Esophagus squamous epithelium (tissue), 5 donors: ENCODE measurements at regions not wholly inside any gene's neighbourhood (a gene's known extent, or its start where the extent isn't known, plus 50 kb on each side); places are given as distances from the start of the nearest gene placed in this dataset.

Experiments used
- DNase-seq: peaks from one replicate; lab custom pipeline; 2025; lab: John Stamatoyannopoulos, UW
- H3K27ac ChIP-seq, 4 donors: fragments of 200-600 bp; sonication (generic); one replicate each; pipeline ENCODE4 v1.5.1; 2016 to 2019; ENCODE audit warnings: mild to moderate bottlenecking in 1 of 4
- H3K27me3 ChIP-seq, 4 donors: fragments of 200-600 bp; sonication (generic); 1 replicate in 3 of 4; 2 replicates in 1 of 4; pipeline versions ENCODE4 v1.5.1 to v1.6.0; 2017 to 2021; ENCODE audit warnings: antibody characterized with exemption in 1 of 4
- H3K36me3 ChIP-seq, 3 donors: fragments of 200-600 bp; sonication (generic); one replicate each; pipeline ENCODE4 v1.5.1; 2016 to 2019
- H3K4me1 ChIP-seq, 3 donors: fragments of 200-600 bp; sonication (generic); one replicate each; pipeline ENCODE4 v1.5.1; 2017 to 2019
- H3K4me3 ChIP-seq, 4 donors: fragments of 200-600 bp; sonication (generic); 1 replicate in 3 of 4; 2 replicates in 1 of 4; pipeline ENCODE4 v1.5.1; 2016 to 2019; ENCODE audit warnings: mild to moderate bottlenecking in 2 of 4, moderate library complexity in 1 of 4
- H3K9me3 ChIP-seq, 3 donors: fragments of 200-600 bp; sonication (generic); one replicate each; pipeline ENCODE4 v1.5.1; 2016 to 2019
- POLR2A ChIP-seq, 4 donors: fragments of 450-650 bp; IDR thresholded peaks; one replicate each; pipeline ENCODE4 v1.6.1; 2017; ENCODE audit warnings: antibody characterized with exemption in 4 of 4, mild to moderate bottlenecking in 4 of 4, moderate library complexity in 3 of 4
- WGBS, 2 donors: methylation state at CpG; one replicate each; pipeline ENCODE4 v1.1.5; 2018; 5-methylcytosine and 5-hydroxymethylcytosine counted together
- intact Hi-C: fragments of 100-400 bp; cut with DNase I; formaldehyde crosslinking; loops from one replicate; pipeline ENCODE4 v1.15.0; 2022
- TF ChIP-seq, protein P1 (sequence below), 6 experiments: fragments of 450-650 bp in 4 of 6; fragments of 200-600 bp in 2 of 6; sonication (generic) in 2 of 6; IDR thresholded peaks; one replicate each; pipeline ENCODE4 v1.5.1; 2016 to 2019; ENCODE audit warnings: antibody characterized with exemption in 6 of 6, mild to moderate bottlenecking in 4 of 6, moderate library complexity in 4 of 6
- donor health status: DM: yes; HTN: yes; CAD: no.

DNA sequence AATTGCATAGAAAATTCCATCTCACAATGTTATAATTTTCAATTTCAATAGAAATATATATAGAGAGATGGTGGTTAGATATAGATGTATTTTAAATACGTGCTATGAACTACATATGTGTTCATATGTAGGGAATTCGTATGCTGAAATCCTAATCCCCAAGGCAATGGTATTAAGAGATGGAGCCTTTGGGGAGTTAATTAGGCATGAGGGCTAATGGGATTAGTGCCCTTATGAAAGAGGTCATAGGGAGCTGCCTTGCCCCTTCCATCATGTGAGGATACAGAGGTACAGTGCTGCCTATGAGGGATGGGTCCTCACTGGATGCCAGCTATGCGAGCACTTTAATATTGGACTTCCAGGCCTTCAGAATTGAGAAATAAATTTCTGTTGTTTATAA is 79.6 kb upstream of the CCDC54 start:
- H3K4me3 ChIP-seq, result no peak overlapping the region
- WGBS, 2 donors, result 93 to 94% methylated on average over 3 of the region's 3 CpGs
- no peak overlapping the region for H3K27ac ChIP-seq
- no peaks in the 10 kb centered on the region for H3K27me3 ChIP-seq
- no peaks in the 10 kb centered on the region for H3K4me1 ChIP-seq
- no peak for DNase-seq
- H3K9me3 ChIP-seq, result no peaks in the 10 kb centered on the region
- no peaks in the 10 kb centered on the region for H3K36me3 ChIP-seq
- TF ChIP-seq POLR2A (IDR thresholded peaks at IDR 0.05), result no peak
- TF ChIP-seq, protein P1, sequence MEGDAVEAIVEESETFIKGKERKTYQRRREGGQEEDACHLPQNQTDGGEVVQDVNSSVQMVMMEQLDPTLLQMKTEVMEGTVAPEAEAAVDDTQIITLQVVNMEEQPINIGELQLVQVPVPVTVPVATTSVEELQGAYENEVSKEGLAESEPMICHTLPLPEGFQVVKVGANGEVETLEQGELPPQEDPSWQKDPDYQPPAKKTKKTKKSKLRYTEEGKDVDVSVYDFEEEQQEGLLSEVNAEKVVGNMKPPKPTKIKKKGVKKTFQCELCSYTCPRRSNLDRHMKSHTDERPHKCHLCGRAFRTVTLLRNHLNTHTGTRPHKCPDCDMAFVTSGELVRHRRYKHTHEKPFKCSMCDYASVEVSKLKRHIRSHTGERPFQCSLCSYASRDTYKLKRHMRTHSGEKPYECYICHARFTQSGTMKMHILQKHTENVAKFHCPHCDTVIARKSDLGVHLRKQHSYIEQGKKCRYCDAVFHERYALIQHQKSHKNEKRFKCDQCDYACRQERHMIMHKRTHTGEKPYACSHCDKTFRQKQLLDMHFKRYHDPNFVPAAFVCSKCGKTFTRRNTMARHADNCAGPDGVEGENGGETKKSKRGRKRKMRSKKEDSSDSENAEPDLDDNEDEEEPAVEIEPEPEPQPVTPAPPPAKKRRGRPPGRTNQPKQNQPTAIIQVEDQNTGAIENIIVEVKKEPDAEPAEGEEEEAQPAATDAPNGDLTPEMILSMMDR (IDR thresholded peaks at IDR 0.05), result no peak
- intact Hi-C loops, result no loop called here

DNA sequence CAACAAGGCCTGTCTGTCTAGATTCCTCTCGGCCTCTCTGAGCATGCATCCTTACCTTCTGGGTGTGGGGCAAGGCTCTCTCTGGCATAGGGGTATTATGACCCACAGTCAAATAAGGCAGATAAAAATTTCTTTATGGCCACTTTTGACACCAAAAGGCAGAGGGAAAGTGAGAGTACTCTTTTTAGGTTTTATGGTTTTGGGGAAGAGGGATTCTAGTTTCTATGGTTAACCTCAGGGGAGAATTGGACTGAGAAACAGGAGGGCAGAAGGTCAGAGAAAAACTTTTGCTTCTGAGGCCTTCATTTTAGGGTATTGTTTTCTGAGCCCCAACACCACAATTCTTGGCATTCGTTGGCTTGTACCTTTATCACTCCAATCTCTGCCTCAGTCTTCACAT is 70.0 kb upstream of the CCDC54 start:
- H3K27me3 ChIP-seq, result no peaks in the 10 kb centered on the region
- no peak overlapping the region for H3K4me3 ChIP-seq
- no peaks in the 10 kb centered on the region for H3K9me3 ChIP-seq
- intact Hi-C loops, result no loop called here
- no peaks in the 10 kb centered on the region for H3K36me3 ChIP-seq
- no peak for TF ChIP-seq POLR2A (IDR thresholded peaks at IDR 0.05)
- TF ChIP-seq, protein P1 (IDR thresholded peaks at IDR 0.05), result no peak
- H3K27ac ChIP-seq, result no peak overlapping the region
- H3K4me1 ChIP-seq, result no peaks in the 10 kb centered on the region
- WGBS, 2 donors, result 76 to 87% methylated on average over 2 of the region's 2 CpGs
- DNase-seq, result no peak

DNA sequence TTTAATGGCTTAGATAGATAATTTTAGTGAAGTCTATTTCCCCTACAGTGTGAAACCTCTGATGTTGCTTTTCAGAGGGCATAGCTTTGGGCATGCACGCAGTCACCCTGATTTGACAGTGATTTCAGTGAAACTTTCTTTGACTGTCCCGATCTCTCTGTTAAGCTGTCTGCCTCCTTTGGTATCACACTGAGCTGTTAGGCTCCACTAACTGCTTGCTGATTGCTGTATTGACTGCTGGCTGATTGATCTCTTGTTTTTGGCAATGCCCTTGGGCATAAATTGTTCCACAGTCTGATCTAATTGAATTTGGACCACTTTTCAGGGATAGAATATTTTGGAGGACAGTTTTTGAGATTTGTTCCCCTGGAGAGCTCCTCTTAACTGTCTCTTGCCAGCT is 68.5 kb upstream of the CCDC54 start:
- DNase-seq, result no peak
- TF ChIP-seq POLR2A (IDR thresholded peaks at IDR 0.05), result no peak
- TF ChIP-seq, protein P1 (IDR thresholded peaks at IDR 0.05), result no peak
- Histone ChIP-seq H3K27me3 (no peaks in the 10 kb centered on the region), H3K4me1 (no peaks in the 10 kb centered on the region), H3K4me3 (no peak overlapping the region), H3K27ac (no peak overlapping the region), H3K9me3 (no peaks in the 10 kb centered on the region), H3K36me3 (no peaks in the 10 kb centered on the region)
- intact Hi-C loops, result no loop called here
- WGBS, 2 donors, result 58 to 72% methylated on average over 2 of the region's 2 CpGs

DNA sequence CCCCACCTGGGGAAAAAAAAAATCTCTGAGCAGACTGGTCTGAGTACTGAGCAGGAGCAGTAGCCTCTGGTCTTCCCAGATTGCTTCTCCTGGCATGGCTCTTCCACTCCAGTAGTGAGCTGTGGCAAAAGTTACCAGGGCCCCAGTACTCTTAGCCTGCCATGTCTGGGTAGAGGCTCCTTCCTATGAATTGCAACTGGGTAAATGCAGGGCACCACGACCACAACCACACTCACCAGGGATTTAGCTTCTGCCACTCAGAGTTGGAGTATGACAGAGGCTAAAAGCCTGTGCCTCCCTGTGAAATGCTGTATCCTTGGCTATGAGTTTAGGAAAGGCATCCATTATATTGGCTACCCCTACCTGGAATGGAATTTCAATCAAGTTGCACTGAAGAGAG is 67.9 kb upstream of the CCDC54 start:
- TF ChIP-seq POLR2A (IDR thresholded peaks at IDR 0.05), result no peak
- TF ChIP-seq, protein P1 (IDR thresholded peaks at IDR 0.05), result no peak
- intact Hi-C loops, result no loop called here
- no CpG with 5 or more reads among the region's 1 CpG for WGBS, 2 donors
- Histone ChIP-seq H3K27me3 (no peaks in the 10 kb centered on the region), H3K4me1 (no peaks in the 10 kb centered on the region), H3K9me3 (no peaks in the 10 kb centered on the region), H3K4me3 (no peak overlapping the region), H3K36me3 (no peaks in the 10 kb centered on the region), H3K27ac (no peak overlapping the region)
- DNase-seq, result no peak

DNA sequence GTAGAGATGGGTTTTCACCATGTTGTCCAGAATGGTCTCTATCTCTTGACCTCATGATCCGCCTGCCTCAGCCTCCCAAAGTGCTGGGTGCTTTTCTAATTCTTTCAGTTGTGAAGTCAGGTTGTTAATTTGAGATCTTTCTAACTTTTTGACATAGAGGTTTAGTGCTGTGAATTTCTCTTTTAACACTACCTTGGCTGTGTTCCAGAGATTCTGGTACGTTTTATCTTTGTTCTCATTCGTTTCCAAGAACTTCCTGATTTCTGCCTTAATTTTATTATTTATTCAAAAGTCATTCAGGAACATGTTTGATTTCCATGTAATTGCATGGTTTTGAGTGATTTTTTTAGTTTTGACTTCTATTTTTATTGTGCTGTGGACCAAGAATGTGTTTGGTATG is 63.5 kb upstream of the CCDC54 start:
- Histone ChIP-seq H3K4me1 (no peaks in the 10 kb centered on the region), H3K27ac (no peak overlapping the region), H3K27me3 (no peaks in the 10 kb centered on the region), H3K36me3 (no peaks in the 10 kb centered on the region), H3K9me3 (no peaks in the 10 kb centered on the region), H3K4me3 (no peak overlapping the region)
- WGBS, 2 donors, result 45 to 46% methylated on average over 3 of the region's 3 CpGs
- intact Hi-C loops, result no loop called here
- no peak for TF ChIP-seq POLR2A (IDR thresholded peaks at IDR 0.05)
- TF ChIP-seq, protein P1 (IDR thresholded peaks at IDR 0.05), result no peak
- DNase-seq, result no peak
